Neural cell (in vitro differentiated cells): ENCODE measurements at regions not wholly inside any gene's neighbourhood (a gene's known extent, or its start where the extent isn't known, plus 50 kb on each side); places are given as distances from the start of the nearest gene placed in this dataset.

ENCODE experiments used
- H2AFZ ChIP-seq: fragments of 200-600, 300-800 bp; sonication (generic), shearing (Covaris generic); 2 replicates; pipeline ENCODE4 v1.6.0; 2014; ENCODE audit warnings: low read depth, mild to moderate bottlenecking, antibody characterized with exemption, low read length, moderate library complexity
- H3F3A ChIP-seq: fragments of 200-600 bp; shearing (Covaris generic); 2 replicates; pipeline ENCODE4 v1.6.1; 2016; ENCODE audit warnings: mild to moderate bottlenecking, moderate library complexity, mixed read lengths, antibody characterized with exemption, low read length; ENCODE audit not compliant: insufficient read depth, poor library complexity, severe bottlenecking
- H3K27ac ChIP-seq: fragments of 200-600, 300-800 bp; sonication (generic), shearing (Covaris generic); 2 replicates; pipeline ENCODE4 v1.5.1; 2014; ENCODE audit warnings: mild to moderate bottlenecking, low read length, moderate library complexity
- H3K27me3 ChIP-seq: fragments of 300-800, 200-600 bp; sonication (generic), shearing (Covaris generic); 2 replicates; pipeline ENCODE4 v1.6.0; 2014; ENCODE audit warnings: mild to moderate bottlenecking, low read depth, low read length, moderate library complexity; ENCODE audit not compliant: insufficient read depth
- H3K36me3 ChIP-seq: fragments of 300-800, 200-600 bp; sonication (generic), shearing (Covaris generic); 2 replicates; pipeline ENCODE4 v1.5.1; 2014; ENCODE audit warnings: mild to moderate bottlenecking, antibody characterized with exemption, low read length, moderate library complexity; ENCODE audit not compliant: insufficient read depth
- H3K4me2 ChIP-seq: fragments of 300-800, 200-600 bp; sonication (generic), shearing (Covaris generic); 2 replicates; pipeline ENCODE4 v1.6.0; 2014; ENCODE audit warnings: mild to moderate bottlenecking, low read length
- H3K4me3 ChIP-seq: fragments of 300-800, 200-600 bp; sonication (generic), shearing (Covaris generic); 2 replicates; pipeline ENCODE4 v1.5.1; 2014; ENCODE audit warnings: mild to moderate bottlenecking, low read length, moderate library complexity
- H3K79me2 ChIP-seq: fragments of 200-600 bp; shearing (Covaris generic); replicated peaks from 2 replicates; pipeline ENCODE4 v1.6.0; 2014; ENCODE audit warnings: mild to moderate bottlenecking, low read length, moderate library complexity; ENCODE audit not compliant: insufficient read depth
- H3K9ac ChIP-seq: fragments of 300-800, 200-600 bp; sonication (generic), shearing (Covaris generic); 2 replicates; pipeline ENCODE4 v1.6.1; 2016; ENCODE audit warnings: mild to moderate bottlenecking, low read length, mixed read lengths
- H3K9me2 ChIP-seq: fragments of 200-600 bp; shearing (Covaris generic); 2 replicates; pipeline ENCODE4 v1.6.1; 2016; ENCODE audit warnings: mild to moderate bottlenecking, low read length, mixed read lengths; ENCODE audit not compliant: insufficient read depth
- H3K9me3 ChIP-seq: fragments of 200-600, 300-800 bp; sonication (generic), shearing (Covaris generic); 2 replicates; pipeline ENCODE4 v1.6.1; 2016; ENCODE audit warnings: mild to moderate bottlenecking, mixed run types, low read length, moderate library complexity, mixed read lengths
- H4K20me1 ChIP-seq: fragments of 200-600 bp; shearing (Covaris generic); 2 replicates; pipeline ENCODE4 v1.6.1; 2016; ENCODE audit warnings: mild to moderate bottlenecking, mixed run types; ENCODE audit not compliant: insufficient read depth
- EP300 ChIP-seq: fragments of 450-650 bp; conservative IDR thresholded peaks from 2 replicates; pipeline ENCODE4 v1.6.1; 2014; ENCODE audit warnings: antibody characterized with exemption, mild to moderate bottlenecking, moderate library complexity; ENCODE audit not compliant: poor library complexity, severe bottlenecking
- EZH2 ChIP-seq: fragments of 200-600, 300-800 bp; shearing (Covaris generic), sonication (generic); IDR thresholded peaks from 2 replicates; pipeline ENCODE4 v1.6.1; 2014; ENCODE audit warnings: antibody characterized with exemption, low read length, borderline replicate concordance, mild to moderate bottlenecking; ENCODE audit not compliant: insufficient read depth, poor library complexity, severe bottlenecking
- MXI1 ChIP-seq: fragments of 450-650 bp; conservative IDR thresholded peaks from 2 replicates; pipeline ENCODE4 v1.6.1; 2014; ENCODE audit warnings: antibody characterized with exemption, mild to moderate bottlenecking; ENCODE audit not compliant: poor library complexity, severe bottlenecking
- POLR2AphosphoS5 ChIP-seq: IDR thresholded peaks from 2 replicates; pipeline ENCODE4 v1.6.1; 2012
- RAD21 ChIP-seq: fragments of 450-650 bp; conservative IDR thresholded peaks from 2 replicates; pipeline ENCODE4 v1.6.1; 2014; ENCODE audit warnings: antibody characterized with exemption, mild to moderate bottlenecking, moderate library complexity
- SMC3 ChIP-seq: fragments of 450-650 bp; conservative IDR thresholded peaks from 2 replicates; pipeline ENCODE4 v1.6.1; 2014; ENCODE audit warnings: antibody characterized with exemption, mild to moderate bottlenecking, moderate library complexity; ENCODE audit not compliant: poor library complexity
- TAF1 ChIP-seq: IDR thresholded peaks from 2 replicates; pipeline ENCODE4 v1.6.1; 2012; ENCODE audit warnings: low read depth
- TF ChIP-seq, protein P1 (sequence below): fragments of 450-650 bp; IDR thresholded peaks from 2 replicates; pipeline ENCODE4 v1.5.1; 2014; ENCODE audit warnings: antibody characterized with exemption, mild to moderate bottlenecking, moderate library complexity; ENCODE audit not compliant: poor library complexity, severe bottlenecking
- TF ChIP-seq, protein P2 (sequence below): IDR thresholded peaks from 2 replicates; pipeline ENCODE4 v1.6.1; 2012; ENCODE audit warnings: borderline replicate concordance

DNA sequence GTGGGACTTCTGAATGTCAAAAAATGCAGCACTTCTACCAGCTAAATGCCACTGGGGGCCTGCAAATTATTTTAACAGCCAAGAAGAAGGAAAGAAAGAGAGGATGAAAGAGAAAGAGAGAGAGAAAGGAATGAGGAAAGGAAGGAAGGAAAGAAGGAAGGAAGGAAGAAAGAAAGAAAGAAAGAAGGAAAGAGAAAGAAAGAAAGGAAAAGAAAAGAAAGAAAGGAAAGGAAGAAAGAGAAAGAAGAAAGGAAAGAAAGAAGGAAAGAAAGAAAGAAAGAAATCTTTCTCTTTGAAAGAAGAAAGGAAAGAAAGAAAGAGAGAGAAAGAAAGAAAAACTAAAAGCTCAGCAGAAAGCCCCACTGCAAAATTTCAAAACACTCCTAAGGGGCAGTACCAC lies 69.2 kb upstream of the SV2C start:
- no peaks in the 10 kb centered on the region for H3K9me3 ChIP-seq
- H3K9ac ChIP-seq = no peak overlapping the region
- no peak overlapping the region for H2AFZ ChIP-seq
- H3K27ac ChIP-seq = no peak overlapping the region
- H3K4me2 ChIP-seq = no peak overlapping the region
- no peaks in the 10 kb centered on the region for H3K27me3 ChIP-seq
- H3K4me3 ChIP-seq = no peak overlapping the region
- no peaks in the 10 kb centered on the region for H3K36me3 ChIP-seq
- no peaks in the 10 kb centered on the region for H3K79me2 ChIP-seq
- no peaks in the 10 kb centered on the region for H3K9me2 ChIP-seq
- TF ChIP-seq MXI1 (no peak), EP300 (no peak), EZH2 (no peak), RAD21 (no peak), POLR2AphosphoS5 (no peak), TAF1 (no peak), SMC3 (no peak)
- TF ChIP-seq, protein P1, sequence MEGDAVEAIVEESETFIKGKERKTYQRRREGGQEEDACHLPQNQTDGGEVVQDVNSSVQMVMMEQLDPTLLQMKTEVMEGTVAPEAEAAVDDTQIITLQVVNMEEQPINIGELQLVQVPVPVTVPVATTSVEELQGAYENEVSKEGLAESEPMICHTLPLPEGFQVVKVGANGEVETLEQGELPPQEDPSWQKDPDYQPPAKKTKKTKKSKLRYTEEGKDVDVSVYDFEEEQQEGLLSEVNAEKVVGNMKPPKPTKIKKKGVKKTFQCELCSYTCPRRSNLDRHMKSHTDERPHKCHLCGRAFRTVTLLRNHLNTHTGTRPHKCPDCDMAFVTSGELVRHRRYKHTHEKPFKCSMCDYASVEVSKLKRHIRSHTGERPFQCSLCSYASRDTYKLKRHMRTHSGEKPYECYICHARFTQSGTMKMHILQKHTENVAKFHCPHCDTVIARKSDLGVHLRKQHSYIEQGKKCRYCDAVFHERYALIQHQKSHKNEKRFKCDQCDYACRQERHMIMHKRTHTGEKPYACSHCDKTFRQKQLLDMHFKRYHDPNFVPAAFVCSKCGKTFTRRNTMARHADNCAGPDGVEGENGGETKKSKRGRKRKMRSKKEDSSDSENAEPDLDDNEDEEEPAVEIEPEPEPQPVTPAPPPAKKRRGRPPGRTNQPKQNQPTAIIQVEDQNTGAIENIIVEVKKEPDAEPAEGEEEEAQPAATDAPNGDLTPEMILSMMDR = no peak
- TF ChIP-seq, protein P2, sequence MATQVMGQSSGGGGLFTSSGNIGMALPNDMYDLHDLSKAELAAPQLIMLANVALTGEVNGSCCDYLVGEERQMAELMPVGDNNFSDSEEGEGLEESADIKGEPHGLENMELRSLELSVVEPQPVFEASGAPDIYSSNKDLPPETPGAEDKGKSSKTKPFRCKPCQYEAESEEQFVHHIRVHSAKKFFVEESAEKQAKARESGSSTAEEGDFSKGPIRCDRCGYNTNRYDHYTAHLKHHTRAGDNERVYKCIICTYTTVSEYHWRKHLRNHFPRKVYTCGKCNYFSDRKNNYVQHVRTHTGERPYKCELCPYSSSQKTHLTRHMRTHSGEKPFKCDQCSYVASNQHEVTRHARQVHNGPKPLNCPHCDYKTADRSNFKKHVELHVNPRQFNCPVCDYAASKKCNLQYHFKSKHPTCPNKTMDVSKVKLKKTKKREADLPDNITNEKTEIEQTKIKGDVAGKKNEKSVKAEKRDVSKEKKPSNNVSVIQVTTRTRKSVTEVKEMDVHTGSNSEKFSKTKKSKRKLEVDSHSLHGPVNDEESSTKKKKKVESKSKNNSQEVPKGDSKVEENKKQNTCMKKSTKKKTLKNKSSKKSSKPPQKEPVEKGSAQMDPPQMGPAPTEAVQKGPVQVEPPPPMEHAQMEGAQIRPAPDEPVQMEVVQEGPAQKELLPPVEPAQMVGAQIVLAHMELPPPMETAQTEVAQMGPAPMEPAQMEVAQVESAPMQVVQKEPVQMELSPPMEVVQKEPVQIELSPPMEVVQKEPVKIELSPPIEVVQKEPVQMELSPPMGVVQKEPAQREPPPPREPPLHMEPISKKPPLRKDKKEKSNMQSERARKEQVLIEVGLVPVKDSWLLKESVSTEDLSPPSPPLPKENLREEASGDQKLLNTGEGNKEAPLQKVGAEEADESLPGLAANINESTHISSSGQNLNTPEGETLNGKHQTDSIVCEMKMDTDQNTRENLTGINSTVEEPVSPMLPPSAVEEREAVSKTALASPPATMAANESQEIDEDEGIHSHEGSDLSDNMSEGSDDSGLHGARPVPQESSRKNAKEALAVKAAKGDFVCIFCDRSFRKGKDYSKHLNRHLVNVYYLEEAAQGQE = no peak
- no peaks in the 10 kb centered on the region for H4K20me1 ChIP-seq
- H3F3A ChIP-seq = no peaks in the 10 kb centered on the region

DNA sequence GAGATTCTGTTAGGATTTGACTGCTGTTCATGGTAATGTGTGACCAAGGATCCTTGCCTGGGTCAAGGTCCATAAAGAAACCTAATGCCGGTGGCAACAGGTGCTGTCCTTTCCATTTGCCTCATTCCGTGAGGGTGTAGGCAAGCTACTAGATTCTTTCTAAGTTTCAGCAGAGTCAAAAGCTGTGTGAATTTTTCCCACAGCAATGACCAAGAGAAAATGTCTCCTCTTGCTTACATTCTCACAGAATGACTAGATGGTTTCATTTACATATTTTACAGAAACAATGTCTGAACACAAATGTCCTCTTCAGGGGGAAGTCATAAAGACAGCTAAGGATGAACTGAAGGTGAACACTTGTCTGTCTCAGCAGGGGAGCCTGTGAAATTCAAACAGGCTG lies 75.3 kb upstream of the SV2C start:
- no peaks in the 10 kb centered on the region for H3K9me2 ChIP-seq
- H3K79me2 ChIP-seq = no peaks in the 10 kb centered on the region
- TF ChIP-seq SMC3 = no peak
- no peak for TF ChIP-seq RAD21
- TF ChIP-seq, protein P2 = no peak
- no peak for TF ChIP-seq MXI1
- TF ChIP-seq EP300 = no peak
- no peak for TF ChIP-seq POLR2AphosphoS5
- TF ChIP-seq, protein P1 = no peak
- no peak for TF ChIP-seq EZH2
- no peak for TF ChIP-seq TAF1
- H3F3A ChIP-seq = no peaks in the 10 kb centered on the region
- H2AFZ ChIP-seq = no peak overlapping the region
- H3K27ac ChIP-seq = no peak overlapping the region
- no peaks in the 10 kb centered on the region for H3K9me3 ChIP-seq
- H3K9ac ChIP-seq = no peak overlapping the region
- no peaks in the 10 kb centered on the region for H3K27me3 ChIP-seq
- H3K4me3 ChIP-seq = no peak overlapping the region
- no peaks in the 10 kb centered on the region for H4K20me1 ChIP-seq
- H3K4me2 ChIP-seq = no peak overlapping the region
- no peaks in the 10 kb centered on the region for H3K36me3 ChIP-seq
